OCI-LY7 (cell line): ENCODE measurements at regions not wholly inside any gene's neighbourhood (a gene's known extent, or its start where the extent isn't known, plus 50 kb on each side); places are given as distances from the start of the nearest gene placed in this dataset.

Source experiments
- EZH2phosphoT487 ChIP-seq: fragments of 200-600 bp; sonication (generic); IDR thresholded peaks from 2 replicates; pipeline ENCODE4 v1.6.1; 2018; ENCODE audit warnings: low read depth, borderline replicate concordance, mild to moderate bottlenecking, mixed run types, antibody characterized with exemption, low read length, moderate library complexity, mixed read lengths
- TF ChIP-seq, protein P1 (sequence below): fragments of 200-600 bp; sonication (generic); conservative IDR thresholded peaks from 2 replicates; pipeline ENCODE4 v1.5.1; 2014; ENCODE audit warnings: mild to moderate bottlenecking, antibody characterized with exemption, low read length, moderate library complexity, mixed read lengths

- TF ChIP-seq, protein P1, sequence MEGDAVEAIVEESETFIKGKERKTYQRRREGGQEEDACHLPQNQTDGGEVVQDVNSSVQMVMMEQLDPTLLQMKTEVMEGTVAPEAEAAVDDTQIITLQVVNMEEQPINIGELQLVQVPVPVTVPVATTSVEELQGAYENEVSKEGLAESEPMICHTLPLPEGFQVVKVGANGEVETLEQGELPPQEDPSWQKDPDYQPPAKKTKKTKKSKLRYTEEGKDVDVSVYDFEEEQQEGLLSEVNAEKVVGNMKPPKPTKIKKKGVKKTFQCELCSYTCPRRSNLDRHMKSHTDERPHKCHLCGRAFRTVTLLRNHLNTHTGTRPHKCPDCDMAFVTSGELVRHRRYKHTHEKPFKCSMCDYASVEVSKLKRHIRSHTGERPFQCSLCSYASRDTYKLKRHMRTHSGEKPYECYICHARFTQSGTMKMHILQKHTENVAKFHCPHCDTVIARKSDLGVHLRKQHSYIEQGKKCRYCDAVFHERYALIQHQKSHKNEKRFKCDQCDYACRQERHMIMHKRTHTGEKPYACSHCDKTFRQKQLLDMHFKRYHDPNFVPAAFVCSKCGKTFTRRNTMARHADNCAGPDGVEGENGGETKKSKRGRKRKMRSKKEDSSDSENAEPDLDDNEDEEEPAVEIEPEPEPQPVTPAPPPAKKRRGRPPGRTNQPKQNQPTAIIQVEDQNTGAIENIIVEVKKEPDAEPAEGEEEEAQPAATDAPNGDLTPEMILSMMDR, result no peak
- TF ChIP-seq EZH2phosphoT487, result no peak
These were observed 991.3 kb downstream of the FSTL5 start for GRCh38 chr4:161172396-161173026.
